ENCODE measurements at regions not wholly inside any gene's neighbourhood (a gene's known extent, or its start where the extent isn't known, plus 50 kb on each side); places are given as distances from the start of the nearest gene placed in this dataset.

DNA sequence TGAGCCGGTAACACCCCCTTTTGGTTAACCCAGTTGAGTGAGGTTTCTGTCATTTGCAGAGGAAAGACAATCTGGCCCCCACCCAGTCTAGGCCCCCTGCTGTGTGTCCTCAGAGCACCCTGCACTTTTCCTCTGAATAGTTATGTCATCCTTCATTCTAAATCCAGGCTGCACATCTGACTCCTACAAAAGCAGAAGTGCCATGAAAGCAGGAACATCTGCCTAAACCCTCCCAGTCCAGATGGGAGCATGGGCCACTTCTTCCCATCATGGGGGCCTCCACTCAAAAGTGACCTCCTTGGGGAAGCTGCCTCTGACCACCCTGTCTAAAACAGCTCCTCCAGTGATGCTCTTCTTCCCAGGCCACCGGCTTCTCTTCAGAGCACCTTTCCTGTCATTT is 53.7 kb upstream of the HMGXB4 start:
- Histone ChIP-seq H3K9ac (ENCODE audit: low read depth, low read length) (no peak overlapping the region), H4K8ac (ENCODE audit: low read depth in 2 of 2, low read length in 2 of 2) (no peak overlapping the region), H3K14ac (replicated peaks; ENCODE audit: low read depth, low read length) (no peak overlapping the region), H3K4ac (ENCODE audit: low read depth, low read length) (no peak overlapping the region), H3K23ac (ENCODE audit: low read depth, low read length) (no peak overlapping the region), H3K4me2 (ENCODE audit: low read depth, low read length) (no peak overlapping the region), H3K4me1 (ENCODE audit: control insufficient read depth, insufficient read depth, low read length) (no peaks in the 10 kb centered on the region), H2AFZ (replicated peaks; ENCODE audit: low read length, poor library complexity) (no peak overlapping the region), H4K91ac (ENCODE audit: insufficient read depth, low read depth, low read length) (no peak overlapping the region), H2BK20ac (ENCODE audit: low read depth, low read length) (no peak overlapping the region), H2BK120ac (ENCODE audit: low read depth, low read length) (no peak overlapping the region), H3K36me3 (ENCODE audit: control insufficient read depth, insufficient read depth, low read length) (no peaks in the 10 kb centered on the region), H3K79me1 (ENCODE audit: low read depth in 1 of 2, low read length in 2 of 2) (no peaks in the 10 kb centered on the region), H2BK5ac (ENCODE audit: low read depth, low read length, poor library complexity, severe bottlenecking) (no peak overlapping the region), H4K20me1 (ENCODE audit: insufficient read depth, low read length) (no peaks in the 10 kb centered on the region), H4K5ac (ENCODE audit: low read depth, low read length) (no peak overlapping the region), H2AK9ac (replicated peaks; ENCODE audit: low read depth, low read length, poor library complexity) (no peak overlapping the region), H3K27ac (ENCODE audit: insufficient read depth, low read length) (no peak overlapping the region), H3K56ac (ENCODE audit: extremely low read depth, insufficient read depth, low read length) (no peak overlapping the region), H2AK5ac (ENCODE audit: low read depth, low read length) (no peak overlapping the region), H3K4me3 (ENCODE audit: insufficient read depth, low read depth, low read length) (no peak overlapping the region), H3K27me3 (ENCODE audit: control insufficient read depth, insufficient read depth, low read length) (peaks cover 1% of the 10 kb centered on the region; the same call in 1 of the 2 replicates), H3K18ac (ENCODE audit: low read depth, low read length) (no peak overlapping the region), H3K9me1 (ENCODE audit: insufficient read depth, low read length) (no peaks in the 10 kb centered on the region), H2BK15ac (ENCODE audit: low read depth, low read length) (no peak overlapping the region), H3K9me3 (ENCODE audit: control insufficient read depth, insufficient read depth, low read length) (no peaks in the 10 kb centered on the region)
- ChIA-PET CTCF (interaction anchor here (1.2 kb wide), 1 partner anchor 28 kb away, joined by 3 read pairs; no protein-coding TSS in a partner anchor), POLR2A (ENCODE audit: unreplicated experiment) (no interaction called here)
- intact Hi-C loops (cut with micrococcal nuclease) = no loop called here
- TF ChIP-seq, protein P1, sequence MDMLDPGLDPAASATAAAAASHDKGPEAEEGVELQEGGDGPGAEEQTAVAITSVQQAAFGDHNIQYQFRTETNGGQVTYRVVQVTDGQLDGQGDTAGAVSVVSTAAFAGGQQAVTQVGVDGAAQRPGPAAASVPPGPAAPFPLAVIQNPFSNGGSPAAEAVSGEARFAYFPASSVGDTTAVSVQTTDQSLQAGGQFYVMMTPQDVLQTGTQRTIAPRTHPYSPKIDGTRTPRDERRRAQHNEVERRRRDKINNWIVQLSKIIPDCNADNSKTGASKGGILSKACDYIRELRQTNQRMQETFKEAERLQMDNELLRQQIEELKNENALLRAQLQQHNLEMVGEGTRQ (IDR thresholded peaks at IDR 0.05; ENCODE audit: low read depth, low read length) = no peak
- TF ChIP-seq CEBPB (IDR thresholded peaks at IDR 0.05; ENCODE audit: low read depth, low read length) (no peak), MXI1 (IDR thresholded peaks at IDR 0.05; ENCODE audit: borderline replicate concordance, low read depth, low read length) (no peak), NFE2L2 (IDR thresholded peaks at IDR 0.05; ENCODE audit: low read depth, low read length) (no peak), POLR2A (IDR thresholded peaks at IDR 0.05; ENCODE audit: low read depth, low read length) (no peak), SMC3 (IDR thresholded peaks at IDR 0.05; ENCODE audit: low read depth, low read length) (no peak), RCOR1 (IDR thresholded peaks at IDR 0.05; ENCODE audit: insufficient replicate concordance, low read length) (no peak)
- TF ChIP-seq, protein P2, sequence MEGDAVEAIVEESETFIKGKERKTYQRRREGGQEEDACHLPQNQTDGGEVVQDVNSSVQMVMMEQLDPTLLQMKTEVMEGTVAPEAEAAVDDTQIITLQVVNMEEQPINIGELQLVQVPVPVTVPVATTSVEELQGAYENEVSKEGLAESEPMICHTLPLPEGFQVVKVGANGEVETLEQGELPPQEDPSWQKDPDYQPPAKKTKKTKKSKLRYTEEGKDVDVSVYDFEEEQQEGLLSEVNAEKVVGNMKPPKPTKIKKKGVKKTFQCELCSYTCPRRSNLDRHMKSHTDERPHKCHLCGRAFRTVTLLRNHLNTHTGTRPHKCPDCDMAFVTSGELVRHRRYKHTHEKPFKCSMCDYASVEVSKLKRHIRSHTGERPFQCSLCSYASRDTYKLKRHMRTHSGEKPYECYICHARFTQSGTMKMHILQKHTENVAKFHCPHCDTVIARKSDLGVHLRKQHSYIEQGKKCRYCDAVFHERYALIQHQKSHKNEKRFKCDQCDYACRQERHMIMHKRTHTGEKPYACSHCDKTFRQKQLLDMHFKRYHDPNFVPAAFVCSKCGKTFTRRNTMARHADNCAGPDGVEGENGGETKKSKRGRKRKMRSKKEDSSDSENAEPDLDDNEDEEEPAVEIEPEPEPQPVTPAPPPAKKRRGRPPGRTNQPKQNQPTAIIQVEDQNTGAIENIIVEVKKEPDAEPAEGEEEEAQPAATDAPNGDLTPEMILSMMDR (conservative IDR thresholded peaks at IDR 0.05; ENCODE audit: low read depth, low read length) = no peak
- WGBS, 2 experiments (ENCODE audit: extremely low coverage in 2 of 2, insufficient read length in 1 of 2) = 86% methylated on average over 1 of the region's 2 CpGs; no CpG with 5 or more reads in 1 of the 2 experiments
- DNase-seq = no peak
- no TSS peak for BruUV-seq (replicated peaks)
- in situ Hi-C loops (cut with MboI; ENCODE audit: low sequenced_read_pairs) = no loop called here
- ATAC-seq (ENCODE audit: low read depth) = no peak
- dilution Hi-C loops (cut with HindIII; ENCODE audit: low sequenced_read_pairs, unreplicated experiment) = no loop called here
